ENCODE measurements at regions not wholly inside any gene's neighbourhood (a gene's known extent, or its start where the extent isn't known, plus 50 kb on each side); places are given as distances from the start of the nearest gene placed in this dataset.

- TF ChIP-seq CTCF (conservative IDR thresholded peaks at IDR 0.05 in 1 of 2, IDR thresholded peaks at IDR 0.05 in 1 of 2; ENCODE audit: extremely low read depth in 1 of 2, insufficient read depth in 1 of 2, low read depth in 1 of 2, low read length in 2 of 2) = no peak
- TF ChIP-seq EZH2 (IDR thresholded peaks at IDR 0.05; ENCODE audit: borderline replicate concordance, low read length) = no peak
Measured at GRCh38 chr14:98931126-98931525, 340.9 kb downstream of the BCL11B start.

Data from mammary epithelial cell (primary cell).